Colonic mucosa (tissue), 4 donors: ENCODE measurements at regions not wholly inside any gene's neighbourhood (a gene's known extent, or its start where the extent isn't known, plus 50 kb on each side); places are given as distances from the start of the nearest gene placed in this dataset.

Experiments used
- DNase-seq: peaks from one replicate; pipeline ENCODE4 v3.0.0-alpha.2; 2020
- H3K27ac ChIP-seq: fragments of 200-600 bp; one replicate; pipeline ENCODE4 v1.8.0; 2021
- H3K27me3 ChIP-seq: fragments of 200-600 bp; one replicate; pipeline ENCODE4 v1.8.0; 2021
- H3K36me3 ChIP-seq: fragments of 200-600 bp; one replicate; pipeline ENCODE4 v1.8.0; 2021
- H3K4me1 ChIP-seq: fragments of 200-600 bp; one replicate; pipeline ENCODE4 v1.8.0; 2021; ENCODE audit warnings: mild to moderate bottlenecking
- H3K4me3 ChIP-seq: fragments of 200-600 bp; one replicate; pipeline ENCODE4 v1.8.0; 2021
- H3K9ac ChIP-seq, 2 donors: one replicate each; pipeline ENCODE4 v1.7.0; 2013; ENCODE audit warnings: control low read depth in 2 of 2, low read depth in 2 of 2, low read length in 2 of 2
- H3K9me3 ChIP-seq: fragments of 200-600 bp; one replicate; pipeline ENCODE4 v1.8.0; 2021
- CTCF ChIP-seq: fragments of 200-600 bp; IDR thresholded peaks from one replicate; pipeline ENCODE4 v1.8.0; 2022; ENCODE audit warnings: antibody characterized with exemption, mild to moderate bottlenecking
- intact Hi-C: fragments of 100-400 bp; cut with DNase I; formaldehyde crosslinking; loops from one replicate; pipeline ENCODE4 v1.14.1; 2022
- donor health status: healthy.
- donor health status: DM: no; HTN: no; CAD: no.
- donor health status: DM: no; HTN: no; CAD: no.

GRCh38 chr11:11044137-11044855 is 186.4 kb upstream of the ZBED5 start:
- Histone ChIP-seq H3K9me3 (no peaks in the 10 kb centered on the region), H3K9ac (no peak overlapping the region), H3K4me3 (no peak overlapping the region), H3K27ac (no peak overlapping the region), H3K27me3 (no peaks in the 10 kb centered on the region), H3K36me3 (no peaks in the 10 kb centered on the region), H3K4me1 (no peaks in the 10 kb centered on the region)
- intact Hi-C loops, result no loop called here
- no peak for TF ChIP-seq CTCF
- no peak for DNase-seq

DNA sequence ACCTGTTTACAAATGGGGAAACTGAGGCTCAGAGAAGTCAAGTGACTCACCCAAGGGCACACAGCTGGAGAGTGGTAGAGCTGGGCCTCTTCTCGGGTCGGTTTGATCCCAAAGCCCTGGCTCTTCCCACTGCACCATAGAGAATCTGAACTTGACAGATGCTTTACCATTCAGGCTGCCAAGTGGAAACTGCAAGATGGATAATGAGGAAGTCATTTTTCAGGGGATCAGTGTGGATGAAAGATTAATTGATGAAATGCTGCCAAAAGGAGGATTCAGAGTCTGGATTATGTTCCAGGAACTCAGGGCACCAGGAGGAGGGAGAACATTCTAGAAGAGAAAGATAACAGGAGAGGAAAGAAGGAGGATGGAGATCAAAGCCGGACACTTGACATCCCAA is 185.9 kb upstream of the ZBED5 start:
- H3K27ac ChIP-seq, result no peak overlapping the region
- H3K4me3 ChIP-seq, result no peak overlapping the region
- H3K9me3 ChIP-seq, result no peaks in the 10 kb centered on the region
- no peak for TF ChIP-seq CTCF
- H3K9ac ChIP-seq, result no peak overlapping the region
- intact Hi-C loops, result no loop called here
- no peaks in the 10 kb centered on the region for H3K36me3 ChIP-seq
- no peaks in the 10 kb centered on the region for H3K4me1 ChIP-seq
- DNase-seq, result no peak
- no peaks in the 10 kb centered on the region for H3K27me3 ChIP-seq

DNA sequence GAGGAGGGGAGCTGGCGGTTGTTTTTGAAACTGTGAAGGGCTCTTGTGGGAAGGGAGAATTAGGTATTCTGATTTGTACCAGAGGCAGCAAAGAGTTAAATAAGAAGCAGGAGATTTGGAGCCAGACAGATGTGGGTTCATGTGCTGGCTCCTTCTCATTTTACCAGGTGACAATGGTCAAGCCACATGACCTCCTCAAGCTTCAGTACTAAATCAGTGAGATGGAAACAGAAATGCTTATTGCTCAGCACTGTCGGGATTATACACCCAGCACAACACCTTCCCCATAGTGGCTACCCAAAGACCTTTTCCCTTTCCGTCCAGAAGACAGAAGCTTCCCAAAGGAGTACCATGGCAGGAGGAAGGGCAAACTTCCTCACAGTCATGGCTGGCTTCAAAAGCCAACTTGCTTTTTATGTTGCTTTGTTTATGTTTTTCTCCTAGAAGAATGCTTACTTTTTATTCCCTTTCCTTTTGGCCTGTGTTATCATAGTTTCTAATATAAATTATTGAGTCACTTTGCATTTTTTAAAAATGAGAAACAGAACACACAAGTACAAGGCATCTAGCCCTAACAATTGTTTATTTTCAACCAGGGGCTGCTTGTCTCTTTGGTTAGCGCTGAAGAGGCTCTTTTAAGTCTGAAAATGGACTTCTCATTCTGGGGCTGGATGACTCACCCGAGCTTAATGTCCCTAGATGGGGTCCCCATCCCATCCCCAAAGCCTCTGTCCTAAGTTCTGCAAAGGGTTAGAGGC is 181.5 kb upstream of the ZBED5 start:
- no peak overlapping the region for H3K9ac ChIP-seq
- no peaks in the 10 kb centered on the region for H3K9me3 ChIP-seq
- H3K4me3 ChIP-seq, result no peak overlapping the region
- TF ChIP-seq CTCF, result no peak
- H3K27ac ChIP-seq, result no peak overlapping the region
- DNase-seq, result no peak
- intact Hi-C loops, result loop anchor here (10.0 kb wide), 1 partner anchor 225 kb away; no protein-coding TSS in a partner anchor
- no peaks in the 10 kb centered on the region for H3K36me3 ChIP-seq
- no peaks in the 10 kb centered on the region for H3K4me1 ChIP-seq
- H3K27me3 ChIP-seq, result no peaks in the 10 kb centered on the region

- no peak for DNase-seq
- no peaks in the 10 kb centered on the region for H3K36me3 ChIP-seq
- no peak overlapping the region for H3K9ac ChIP-seq
- no peaks in the 10 kb centered on the region for H3K4me1 ChIP-seq
- no peaks in the 10 kb centered on the region for H3K9me3 ChIP-seq
- no peak for TF ChIP-seq CTCF
- intact Hi-C loops, result loop anchor here (10.0 kb wide), 1 partner anchor 226 kb away; no protein-coding TSS in a partner anchor
- H3K4me3 ChIP-seq, result no peak overlapping the region
- no peak overlapping the region for H3K27ac ChIP-seq
- H3K27me3 ChIP-seq, result no peaks in the 10 kb centered on the region
These were observed 180.9 kb upstream of the ZBED5 start for GRCh38 chr11:11038782-11039181.

DNA sequence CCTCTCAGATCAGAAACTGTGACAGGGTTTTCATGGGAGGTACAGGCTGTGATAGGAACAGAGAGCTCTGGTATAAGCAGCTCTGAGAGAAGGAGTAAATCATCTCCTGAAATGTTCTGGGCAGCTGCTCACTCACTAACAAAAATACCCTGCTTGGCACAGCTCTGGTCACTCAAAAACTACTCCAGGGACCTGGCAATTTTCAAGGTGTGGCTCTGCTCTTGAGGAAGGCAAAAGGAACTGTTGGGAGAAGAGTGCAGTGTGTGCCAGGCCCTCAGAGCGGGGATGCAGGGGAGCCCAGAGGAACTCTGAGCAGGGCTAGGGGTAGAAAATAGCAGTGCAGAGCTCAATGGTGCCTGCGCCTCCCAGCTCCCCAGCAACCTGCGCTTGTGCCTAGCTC is 180.5 kb upstream of the ZBED5 start:
- Histone ChIP-seq H3K9me3 (no peaks in the 10 kb centered on the region), H3K36me3 (no peaks in the 10 kb centered on the region), H3K9ac (no peak overlapping the region), H3K4me1 (no peaks in the 10 kb centered on the region), H3K27me3 (no peaks in the 10 kb centered on the region), H3K4me3 (no peak overlapping the region), H3K27ac (no peak overlapping the region)
- intact Hi-C loops, result loop anchor here (10.0 kb wide), 1 partner anchor 226 kb away; no protein-coding TSS in a partner anchor
- TF ChIP-seq CTCF, result no peak
- no peak for DNase-seq
